Tibial artery (tissue), 4 donors: ENCODE measurements at regions not wholly inside any gene's neighbourhood (a gene's known extent, or its start where the extent isn't known, plus 50 kb on each side); places are given as distances from the start of the nearest gene placed in this dataset.

Source experiments
- DNase-seq, 2 donors: peaks; one replicate each; pipeline ENCODE4 v3.0.0-alpha.2; 2019
- H3K27ac ChIP-seq, 2 donors: fragments of 200-600 bp; sonication (generic) in 1 of 2; 1 replicate in 1 of 2; 2 replicates in 1 of 2; pipeline ENCODE4 v1.5.1; 2018 to 2019; ENCODE audit warnings: mild to moderate bottlenecking in 1 of 2
- H3K27me3 ChIP-seq, 2 donors: fragments of 200-600 bp; sonication (generic) in 1 of 2; one replicate each; pipeline versions ENCODE4 v1.5.1 to v1.6.0; 2016 to 2019
- H3K36me3 ChIP-seq, 3 donors: fragments of 200-600 bp; sonication (generic) in 2 of 3; one replicate each; pipeline ENCODE4 v1.5.1; 2016 to 2019; ENCODE audit warnings: mild to moderate bottlenecking in 2 of 3
- H3K4me1 ChIP-seq, 4 donors: fragments of 200-600 bp; sonication (generic) in 2 of 4; 1 replicate in 3 of 4; 2 replicates in 1 of 4; pipeline ENCODE4 v1.5.1; 2016 to 2019
- H3K4me3 ChIP-seq, 2 donors: fragments of 200-600 bp; sonication (generic) in 1 of 2; 1 replicate in 1 of 2; 2 replicates in 1 of 2; pipeline ENCODE4 v1.5.1; 2018 to 2019; ENCODE audit warnings: mild to moderate bottlenecking in 2 of 2
- H3K9me3 ChIP-seq, 3 donors: fragments of 200-600 bp; sonication (generic) in 1 of 3; one replicate each; pipeline ENCODE4 v1.5.1; 2016 to 2019
- CTCF ChIP-seq, 2 experiments: fragments of 200-600 bp in 1 of 2; fragments of 450-650 bp in 1 of 2; IDR thresholded peaks; one replicate each; pipeline ENCODE4 v1.5.1; 2017 to 2019; ENCODE audit warnings: antibody characterized with exemption in 2 of 2, mild to moderate bottlenecking in 1 of 2, moderate library complexity in 1 of 2
- intact Hi-C: fragments of 100-400 bp; cut with DNase I; formaldehyde crosslinking; loops from one replicate; pipeline ENCODE4 v1.15.0; 2023; ENCODE audit warnings: low total_unique reads

- TF ChIP-seq CTCF (IDR thresholded peaks at IDR 0.05): no peak
- H3K27me3 ChIP-seq: no peaks in the 10 kb centered on the region
- intact Hi-C loops: no loop called here
- no peaks in the 10 kb centered on the region for H3K4me1 ChIP-seq
- no peak overlapping the region for H3K4me3 ChIP-seq
- H3K36me3 ChIP-seq: no peaks in the 10 kb centered on the region
- H3K9me3 ChIP-seq: no peaks in the 10 kb centered on the region
- H3K27ac ChIP-seq: no peak overlapping the region
- DNase-seq: no peak
These were observed 122.8 kb upstream of the ARGLU1 start for GRCh38 chr13:106690779-106691178.

GRCh38 chr13:106689906-106690305 lies 122.0 kb upstream of the ARGLU1 start:
- no peak for DNase-seq
- H3K27ac ChIP-seq: no peak overlapping the region
- intact Hi-C loops: no loop called here
- H3K9me3 ChIP-seq: no peaks in the 10 kb centered on the region
- no peak overlapping the region for H3K4me3 ChIP-seq
- no peaks in the 10 kb centered on the region for H3K4me1 ChIP-seq
- no peaks in the 10 kb centered on the region for H3K27me3 ChIP-seq
- no peaks in the 10 kb centered on the region for H3K36me3 ChIP-seq
- no peak for TF ChIP-seq CTCF (IDR thresholded peaks at IDR 0.05)

GRCh38 chr13:106688940-106689339 lies 121.0 kb upstream of the ARGLU1 start:
- no peak for DNase-seq
- no peak for TF ChIP-seq CTCF (IDR thresholded peaks at IDR 0.05)
- Histone ChIP-seq H3K9me3 (no peaks in the 10 kb centered on the region), H3K4me1 (no peaks in the 10 kb centered on the region), H3K4me3 (no peak overlapping the region), H3K36me3 (no peaks in the 10 kb centered on the region), H3K27ac (no peak overlapping the region), H3K27me3 (no peaks in the 10 kb centered on the region)
- intact Hi-C loops: no loop called here

- H3K27ac ChIP-seq: no peak overlapping the region
- DNase-seq: no peak
- no peak overlapping the region for H3K4me3 ChIP-seq
- intact Hi-C loops: no loop called here
- H3K36me3 ChIP-seq: no peaks in the 10 kb centered on the region
- no peaks in the 10 kb centered on the region for H3K9me3 ChIP-seq
- H3K27me3 ChIP-seq: no peaks in the 10 kb centered on the region
- no peak for TF ChIP-seq CTCF (IDR thresholded peaks at IDR 0.05)
- no peaks in the 10 kb centered on the region for H3K4me1 ChIP-seq
These were observed 118.2 kb upstream of the ARGLU1 start for GRCh38 chr13:106686163-106686562.

- Histone ChIP-seq H3K4me1 (no peaks in the 10 kb centered on the region), H3K9me3 (no peaks in the 10 kb centered on the region), H3K36me3 (no peaks in the 10 kb centered on the region), H3K27me3 (no peaks in the 10 kb centered on the region), H3K27ac (no peak overlapping the region), H3K4me3 (no peak overlapping the region)
- no peak for TF ChIP-seq CTCF (IDR thresholded peaks at IDR 0.05)
- DNase-seq: no peak
- intact Hi-C loops: no loop called here
These were observed 117.2 kb upstream of the ARGLU1 start for GRCh38 chr13:106685143-106685542.

GRCh38 chr13:106683918-106684317 lies 116.0 kb upstream of the ARGLU1 start:
- no peak for TF ChIP-seq CTCF (IDR thresholded peaks at IDR 0.05)

More at GRCh38 chr13:106683918-106684317, 116.0 kb upstream of the ARGLU1 start:
- Histone ChIP-seq H3K27ac (no peak overlapping the region), H3K27me3 (no peaks in the 10 kb centered on the region), H3K9me3 (no peaks in the 10 kb centered on the region), H3K4me3 (no peak overlapping the region), H3K36me3 (no peaks in the 10 kb centered on the region), H3K4me1 (no peaks in the 10 kb centered on the region)
- no peak for DNase-seq
- intact Hi-C loops: no loop called here
